Lower leg skin (tissue), 3 donors: ENCODE measurements at regions not wholly inside any gene's neighbourhood (a gene's known extent, or its start where the extent isn't known, plus 50 kb on each side); places are given as distances from the start of the nearest gene placed in this dataset.

Experiments used
- POLR2A ChIP-seq, 2 donors: fragments of 450-650 bp; IDR thresholded peaks; one replicate each; pipeline ENCODE4 v1.6.1; 2016 to 2017; ENCODE audit warnings: antibody characterized with exemption in 2 of 2, mild to moderate bottlenecking in 1 of 2, moderate library complexity in 1 of 2
- TF ChIP-seq, protein P1 (sequence below), 3 donors: fragments of 450-650 bp; IDR thresholded peaks; one replicate each; pipeline ENCODE4 v1.5.1; 2016; ENCODE audit warnings: antibody characterized with exemption in 3 of 3, mild to moderate bottlenecking in 3 of 3, moderate library complexity in 2 of 3

DNA sequence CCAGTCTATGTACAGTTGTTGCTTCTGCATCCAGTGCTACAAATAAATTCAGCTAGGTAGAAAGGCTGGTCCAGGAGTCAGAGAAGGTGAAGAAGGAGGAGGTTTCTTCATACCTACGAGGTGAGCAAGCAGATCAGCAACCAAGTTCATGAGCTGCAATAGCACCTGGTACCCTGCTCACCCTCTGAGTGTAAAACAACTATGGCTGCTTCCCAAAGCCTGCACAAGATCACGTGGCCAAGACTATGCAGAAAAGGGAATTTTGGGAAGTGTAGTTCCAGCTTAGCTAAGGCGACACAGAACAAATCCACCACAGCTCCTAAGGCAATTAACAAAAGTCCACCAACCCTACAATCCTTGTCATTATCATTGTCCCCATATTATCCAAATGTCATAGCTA lies 95.9 kb upstream of the AUTS2 start:
- TF ChIP-seq, protein P1, sequence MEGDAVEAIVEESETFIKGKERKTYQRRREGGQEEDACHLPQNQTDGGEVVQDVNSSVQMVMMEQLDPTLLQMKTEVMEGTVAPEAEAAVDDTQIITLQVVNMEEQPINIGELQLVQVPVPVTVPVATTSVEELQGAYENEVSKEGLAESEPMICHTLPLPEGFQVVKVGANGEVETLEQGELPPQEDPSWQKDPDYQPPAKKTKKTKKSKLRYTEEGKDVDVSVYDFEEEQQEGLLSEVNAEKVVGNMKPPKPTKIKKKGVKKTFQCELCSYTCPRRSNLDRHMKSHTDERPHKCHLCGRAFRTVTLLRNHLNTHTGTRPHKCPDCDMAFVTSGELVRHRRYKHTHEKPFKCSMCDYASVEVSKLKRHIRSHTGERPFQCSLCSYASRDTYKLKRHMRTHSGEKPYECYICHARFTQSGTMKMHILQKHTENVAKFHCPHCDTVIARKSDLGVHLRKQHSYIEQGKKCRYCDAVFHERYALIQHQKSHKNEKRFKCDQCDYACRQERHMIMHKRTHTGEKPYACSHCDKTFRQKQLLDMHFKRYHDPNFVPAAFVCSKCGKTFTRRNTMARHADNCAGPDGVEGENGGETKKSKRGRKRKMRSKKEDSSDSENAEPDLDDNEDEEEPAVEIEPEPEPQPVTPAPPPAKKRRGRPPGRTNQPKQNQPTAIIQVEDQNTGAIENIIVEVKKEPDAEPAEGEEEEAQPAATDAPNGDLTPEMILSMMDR (IDR thresholded peaks at IDR 0.05): no peak
- TF ChIP-seq POLR2A (IDR thresholded peaks at IDR 0.05): no peak
